ENCODE measurements at regions not wholly inside any gene's neighbourhood (a gene's known extent, or its start where the extent isn't known, plus 50 kb on each side); places are given as distances from the start of the nearest gene placed in this dataset.

DNA sequence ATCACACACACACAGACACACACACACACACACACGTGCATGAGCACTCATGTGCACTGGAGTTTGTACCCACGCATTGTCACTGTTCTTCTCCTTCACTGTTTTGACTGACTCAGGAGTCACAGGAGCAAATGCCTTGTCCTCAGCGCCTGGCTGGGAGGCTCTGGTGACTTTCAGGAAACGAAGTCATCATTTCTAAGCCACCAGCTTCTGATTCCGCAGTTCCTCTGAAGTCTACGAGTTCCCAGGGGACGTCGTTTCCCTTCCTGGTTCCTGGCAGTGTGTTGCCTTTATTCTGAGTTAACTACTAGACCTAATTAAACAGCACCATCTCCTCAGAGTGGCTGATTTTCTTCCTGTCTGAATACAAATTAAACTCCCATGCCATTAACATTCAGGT lies 82.2 kb upstream of the PMEPA1 start:
- H3K79me2 ChIP-seq (ENCODE audit: insufficient read depth, low read length) = no peaks in the 10 kb centered on the region
- H2AFZ ChIP-seq (ENCODE audit: low read length) = no peak overlapping the region
- no peaks in the 10 kb centered on the region for H3K9me2 ChIP-seq (ENCODE audit: low read depth, low read length)
- H3K27me3 ChIP-seq (ENCODE audit: insufficient read depth, low read length) = peaks cover 5% of the 10 kb centered on the region; the same call in 1 of the 2 replicates
- H3F3A ChIP-seq (ENCODE audit: insufficient read depth, low read length) = no peaks in the 10 kb centered on the region
- no peaks in the 10 kb centered on the region for H4K20me1 ChIP-seq (ENCODE audit: insufficient read depth, low read length)
- H3K4me1 ChIP-seq (ENCODE audit: insufficient read depth, low read length, severe bottlenecking) = no peaks in the 10 kb centered on the region
- TF ChIP-seq, protein P1, sequence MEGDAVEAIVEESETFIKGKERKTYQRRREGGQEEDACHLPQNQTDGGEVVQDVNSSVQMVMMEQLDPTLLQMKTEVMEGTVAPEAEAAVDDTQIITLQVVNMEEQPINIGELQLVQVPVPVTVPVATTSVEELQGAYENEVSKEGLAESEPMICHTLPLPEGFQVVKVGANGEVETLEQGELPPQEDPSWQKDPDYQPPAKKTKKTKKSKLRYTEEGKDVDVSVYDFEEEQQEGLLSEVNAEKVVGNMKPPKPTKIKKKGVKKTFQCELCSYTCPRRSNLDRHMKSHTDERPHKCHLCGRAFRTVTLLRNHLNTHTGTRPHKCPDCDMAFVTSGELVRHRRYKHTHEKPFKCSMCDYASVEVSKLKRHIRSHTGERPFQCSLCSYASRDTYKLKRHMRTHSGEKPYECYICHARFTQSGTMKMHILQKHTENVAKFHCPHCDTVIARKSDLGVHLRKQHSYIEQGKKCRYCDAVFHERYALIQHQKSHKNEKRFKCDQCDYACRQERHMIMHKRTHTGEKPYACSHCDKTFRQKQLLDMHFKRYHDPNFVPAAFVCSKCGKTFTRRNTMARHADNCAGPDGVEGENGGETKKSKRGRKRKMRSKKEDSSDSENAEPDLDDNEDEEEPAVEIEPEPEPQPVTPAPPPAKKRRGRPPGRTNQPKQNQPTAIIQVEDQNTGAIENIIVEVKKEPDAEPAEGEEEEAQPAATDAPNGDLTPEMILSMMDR (IDR thresholded peaks at IDR 0.05; ENCODE audit: low read length) = no peak
- TF ChIP-seq EZH2 (IDR thresholded peaks at IDR 0.05; ENCODE audit: borderline replicate concordance, low read length) = no peak
- no peak overlapping the region for H3K27ac ChIP-seq (ENCODE audit: low read depth, low read length, poor library complexity, severe bottlenecking)
- H3K9me3 ChIP-seq (ENCODE audit: low read length) = no peaks in the 10 kb centered on the region
- no peak overlapping the region for H3K4me2 ChIP-seq (ENCODE audit: low read length)
- H3K36me3 ChIP-seq (ENCODE audit: insufficient read depth, low read length) = no peaks in the 10 kb centered on the region
- H3K4me3 ChIP-seq (ENCODE audit: low read depth, low read length, poor library complexity, severe bottlenecking) = no peak overlapping the region
- H3K9ac ChIP-seq (ENCODE audit: low read length) = no peak overlapping the region

DNA sequence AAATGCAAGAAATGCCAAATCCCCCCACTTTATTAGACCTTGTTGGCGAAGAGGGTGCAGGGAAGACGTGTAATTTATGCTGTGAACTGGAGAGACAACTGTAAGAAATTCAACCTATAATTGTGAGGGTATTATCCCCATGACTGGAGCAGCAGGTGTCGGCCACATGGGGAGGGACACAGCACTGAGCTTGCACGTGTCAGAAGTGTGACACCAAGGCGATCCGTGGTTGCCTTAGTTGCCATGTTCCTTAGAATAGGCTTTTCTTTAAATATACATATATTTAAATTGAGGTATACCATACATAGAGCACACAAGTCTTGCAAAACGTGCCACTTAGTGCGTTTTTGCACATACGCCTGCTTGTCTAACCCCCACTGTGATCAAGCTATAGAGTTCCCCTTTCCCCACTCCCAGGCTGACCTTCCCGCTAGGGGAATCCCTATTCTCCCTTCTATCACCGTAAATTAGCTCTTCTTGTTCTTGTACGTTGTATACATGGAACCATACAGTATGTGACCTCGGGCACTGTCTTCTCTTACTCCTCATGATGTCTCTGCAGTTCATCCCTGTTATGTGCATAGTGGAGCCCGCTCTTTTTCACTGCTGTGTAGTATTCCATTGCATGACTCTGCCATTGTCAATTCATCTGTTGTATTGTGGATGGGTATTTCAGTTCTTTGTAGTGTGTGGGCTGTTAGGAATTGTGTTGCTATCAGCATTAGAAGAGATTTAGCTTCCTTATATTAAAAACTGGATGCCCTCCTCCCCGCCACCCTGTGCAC lies 81.6 kb upstream of the PMEPA1 start:
- Histone ChIP-seq H3K4me1 (ENCODE audit: insufficient read depth, low read length, severe bottlenecking) (no peaks in the 10 kb centered on the region), H3K36me3 (ENCODE audit: insufficient read depth, low read length) (no peaks in the 10 kb centered on the region), H3K27ac (ENCODE audit: low read depth, low read length, poor library complexity, severe bottlenecking) (no peak overlapping the region), H2AFZ (ENCODE audit: low read length) (no peak overlapping the region), H3K27me3 (ENCODE audit: insufficient read depth, low read length) (peaks cover 5% of the 10 kb centered on the region; the same call in 1 of the 2 replicates), H4K20me1 (ENCODE audit: insufficient read depth, low read length) (no peaks in the 10 kb centered on the region), H3K9ac (ENCODE audit: low read length) (no peak overlapping the region), H3F3A (ENCODE audit: insufficient read depth, low read length) (no peaks in the 10 kb centered on the region), H3K9me3 (ENCODE audit: low read length) (no peaks in the 10 kb centered on the region), H3K4me2 (ENCODE audit: low read length) (no peak overlapping the region), H3K79me2 (ENCODE audit: insufficient read depth, low read length) (no peaks in the 10 kb centered on the region), H3K4me3 (ENCODE audit: low read depth, low read length, poor library complexity, severe bottlenecking) (no peak overlapping the region), H3K9me2 (ENCODE audit: low read depth, low read length) (no peaks in the 10 kb centered on the region)
- no peak for TF ChIP-seq EZH2 (IDR thresholded peaks at IDR 0.05; ENCODE audit: borderline replicate concordance, low read length)
- TF ChIP-seq, protein P1 (IDR thresholded peaks at IDR 0.05; ENCODE audit: low read length) = no peak

DNA sequence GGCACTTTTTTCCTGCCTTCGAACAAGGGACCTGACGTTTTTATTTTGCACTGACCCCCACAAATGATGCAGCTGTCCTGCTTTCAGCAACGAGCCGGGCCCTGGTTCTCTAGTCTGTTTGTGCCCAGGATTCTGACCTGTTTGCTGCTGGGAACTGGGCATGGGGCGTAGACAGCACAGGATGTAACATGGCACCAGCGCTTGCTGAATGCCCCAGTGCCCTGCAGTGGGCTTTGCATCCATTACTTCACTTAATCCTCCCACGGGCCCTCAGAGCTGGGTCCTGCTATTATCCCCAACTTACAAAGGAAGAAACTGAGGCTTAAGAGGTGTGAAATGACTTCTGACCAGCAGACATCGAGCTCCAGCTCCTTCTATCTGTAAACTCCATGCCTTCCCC lies 80.4 kb upstream of the PMEPA1 start:
- H3K9me2 ChIP-seq (ENCODE audit: low read depth, low read length) = no peaks in the 10 kb centered on the region
- no peaks in the 10 kb centered on the region for H3K36me3 ChIP-seq (ENCODE audit: insufficient read depth, low read length)
- TF ChIP-seq, protein P1 (IDR thresholded peaks at IDR 0.05; ENCODE audit: low read length) = no peak
- TF ChIP-seq EZH2 (IDR thresholded peaks at IDR 0.05; ENCODE audit: borderline replicate concordance, low read length) = no peak
- H3F3A ChIP-seq (ENCODE audit: insufficient read depth, low read length) = no peaks in the 10 kb centered on the region
- H2AFZ ChIP-seq (ENCODE audit: low read length) = no peak overlapping the region
- H3K4me1 ChIP-seq (ENCODE audit: insufficient read depth, low read length, severe bottlenecking) = no peaks in the 10 kb centered on the region
- H3K4me3 ChIP-seq (ENCODE audit: low read depth, low read length, poor library complexity, severe bottlenecking) = no peak overlapping the region
- peaks cover 5% of the 10 kb centered on the region; the same call in 1 of the 2 replicates for H3K27me3 ChIP-seq (ENCODE audit: insufficient read depth, low read length)
- H3K4me2 ChIP-seq (ENCODE audit: low read length) = no peak overlapping the region
- no peaks in the 10 kb centered on the region for H3K79me2 ChIP-seq (ENCODE audit: insufficient read depth, low read length)
- H3K9ac ChIP-seq (ENCODE audit: low read length) = no peak overlapping the region
- no peaks in the 10 kb centered on the region for H3K9me3 ChIP-seq (ENCODE audit: low read length)
- H3K27ac ChIP-seq (ENCODE audit: low read depth, low read length, poor library complexity, severe bottlenecking) = no peak overlapping the region
- no peaks in the 10 kb centered on the region for H4K20me1 ChIP-seq (ENCODE audit: insufficient read depth, low read length)

Data from OCI-LY1 (cell line).